ENCODE measurements at regions not wholly inside any gene's neighbourhood (a gene's known extent, or its start where the extent isn't known, plus 50 kb on each side); places are given as distances from the start of the nearest gene placed in this dataset.
A peak's percentile ranks its signal among the peaks of the same experiment; 100 is the strongest.
"Not testable (repeated sequence)": the region's sequence is repeated elsewhere in the genome, so short reads cannot be mapped to it uniquely, and the experiment has no call there.

- intact Hi-C loops (cut with DNase I), result no loop called here
- no peak for DNase-seq
Measured at GRCh38 chr12:58009405-58010195, 68.2 kb downstream of the ATP23 start.

- intact Hi-C loops (cut with DNase I), result no loop called here
- no peak for DNase-seq
Measured at GRCh38 chr12:58011676-58012075, 70.3 kb downstream of the ATP23 start.

- intact Hi-C loops (cut with DNase I); DNase-seq: not testable (repeated sequence)
Measured at GRCh38 chr12:58022379-58023020, 81.1 kb downstream of the ATP23 start.

- DNase-seq, result no peak
- intact Hi-C loops (cut with DNase I), result no loop called here
Measured at GRCh38 chr12:58025431-58025830, 84.1 kb downstream of the ATP23 start.

GRCh38 chr12:58026426-58026825, 85.1 kb downstream of the ATP23 start:
- intact Hi-C loops (cut with DNase I), result no loop called here
- no peak for DNase-seq

- intact Hi-C loops (cut with DNase I), result no loop called here
- DNase-seq, result peak in 1 of 10 donors; percentile 41
Measured at GRCh38 chr12:58026897-58027891, 85.8 kb downstream of the ATP23 start.

GRCh38 chr12:58028294-58028693, 86.9 kb downstream of the ATP23 start:
- DNase-seq, result no peak
- intact Hi-C loops (cut with DNase I), result no loop called here

- intact Hi-C loops (cut with DNase I), result no loop called here
- no peak for DNase-seq
Measured at GRCh38 chr12:58029260-58029659, 87.9 kb downstream of the ATP23 start.

GRCh38 chr12:58030566-58031279, 89.4 kb downstream of the ATP23 start:
- intact Hi-C loops (cut with DNase I), result no loop called here
- DNase-seq, result no peak

GRCh38 chr12:58032156-58032555, 90.8 kb downstream of the ATP23 start:
- intact Hi-C loops (cut with DNase I), result no loop called here
- DNase-seq, result no peak

- DNase-seq, result no peak
- intact Hi-C loops (cut with DNase I), result no loop called here
Measured at GRCh38 chr12:58033831-58034230, 92.5 kb downstream of the ATP23 start.

GRCh38 chr12:58034311-58034710, 92.9 kb downstream of the ATP23 start:
- no peak for DNase-seq
- intact Hi-C loops (cut with DNase I), result no loop called here

- DNase-seq, result no peak
- intact Hi-C loops (cut with DNase I), result no loop called here
Measured at GRCh38 chr12:58034712-58035111, 93.3 kb downstream of the ATP23 start.

- no peak for DNase-seq
- intact Hi-C loops (cut with DNase I), result no loop called here
Measured at GRCh38 chr12:58041441-58041840, 100.1 kb downstream of the ATP23 start.

- DNase-seq, result no peak
- intact Hi-C loops (cut with DNase I), result no loop called here
Measured at GRCh38 chr12:58044966-58045365, 103.6 kb downstream of the ATP23 start.

- DNase-seq, result no peak
- intact Hi-C loops (cut with DNase I), result no loop called here
Measured at GRCh38 chr12:58046271-58046670, 104.9 kb downstream of the ATP23 start.

GRCh38 chr12:58051378-58051777, 110.0 kb downstream of the ATP23 start:
- intact Hi-C loops (cut with DNase I), result no loop called here
- DNase-seq, result no peak

GRCh38 chr12:58064666-58065065, 123.3 kb downstream of the ATP23 start:
- intact Hi-C loops (cut with DNase I), result no loop called here

GRCh38 chr12:58066296-58066695, 124.9 kb downstream of the ATP23 start:
- intact Hi-C loops (cut with DNase I), result no loop called here

More at GRCh38 chr12:58064666-58065065, 123.3 kb downstream of the ATP23 start:
- no peak for DNase-seq

More at GRCh38 chr12:58066296-58066695, 124.9 kb downstream of the ATP23 start:
- no peak for DNase-seq

Data from posterior cingulate gyrus (tissue), 11 donors.